Breast epithelium (tissue), 3 donors: ENCODE measurements at regions not wholly inside any gene's neighbourhood (a gene's known extent, or its start where the extent isn't known, plus 50 kb on each side); places are given as distances from the start of the nearest gene placed in this dataset.

Experiments used
- CTCF ChIP-seq, 3 donors: fragments of 450-650 bp; IDR thresholded peaks; one replicate each; pipeline ENCODE4 v1.5.1; 2016 to 2017; ENCODE audit warnings: antibody characterized with exemption in 3 of 3, mild to moderate bottlenecking in 3 of 3, moderate library complexity in 3 of 3
- POLR2A ChIP-seq: fragments of 450-650 bp; IDR thresholded peaks from one replicate; pipeline ENCODE4 v1.6.1; 2016; ENCODE audit warnings: antibody characterized with exemption, mild to moderate bottlenecking, moderate library complexity

- TF ChIP-seq CTCF (IDR thresholded peaks at IDR 0.05): no peak
- no peak for TF ChIP-seq POLR2A
These were observed 117.5 kb downstream of the POU4F1 start for GRCh38 chr13:78485803-78486202.
